B cell (primary cell): ENCODE measurements at regions not wholly inside any gene's neighbourhood (a gene's known extent, or its start where the extent isn't known, plus 50 kb on each side); places are given as distances from the start of the nearest gene placed in this dataset.

Source experiments
- ATAC-seq: fragments of 200-7000 bp; cut with Tn5 transposase; one replicate; pipeline ENCODE4 v1.10.0; 2021; ENCODE audit warnings: low read depth, mild to moderate bottlenecking, moderate number of reproducible peaks, moderate library complexity
- CTCF ChIA-PET: fragments of 350-600 bp; sonication (Branson Sonifier 250); formaldehyde crosslinking; loops from one replicate; lab custom pipeline; 2021; ENCODE audit warnings: antibody characterized with exemption, inconsistent platforms; lab: Charles Lee
- POLR2A ChIA-PET: fragments of 350-600 bp; sonication (Branson Sonifier 250); formaldehyde crosslinking; loops from one replicate; lab custom pipeline; 2021; ENCODE audit warnings: antibody characterized with exemption; lab: Charles Lee
- DNase-seq: peaks from one replicate; pipeline ENCODE4 v3.0.0; 2013
- H2AFZ ChIP-seq: 2 replicates; pipeline ENCODE4 v1.6.1; 2012; ENCODE audit warnings: mild to moderate bottlenecking, low read depth, low read length; ENCODE audit not compliant: insufficient read depth, poor library complexity, severe bottlenecking
- H3K27ac ChIP-seq, 2 donors: 1 replicate in 1 of 2; 2 replicates in 1 of 2; pipeline ENCODE4 v1.5.1; 2012 to 2013; ENCODE audit warnings: low read length in 2 of 2, mild to moderate bottlenecking in 2 of 2, moderate library complexity in 1 of 2
- H3K27me3 ChIP-seq, 4 experiments: fragments of 200-600 bp in 1 of 4; sonication (generic) in 1 of 4; replicated peaks in 1 of 4; 1 replicate in 2 of 4; 2 replicates in 2 of 4; pipeline versions ENCODE4 v1.6.1 to v1.7.0; 2013 to 2016; ENCODE audit warnings: low read length in 3 of 4, mild to moderate bottlenecking in 2 of 4, mixed read lengths in 1 of 4, moderate library complexity in 1 of 4; ENCODE audit not compliant: insufficient read depth in 4 of 4, control insufficient read depth in 3 of 4; ENCODE audit errors: control extremely low read depth in 1 of 4
- H3K36me3 ChIP-seq, 2 experiments: replicated peaks in 1 of 2; 1 replicate in 1 of 2; 2 replicates in 1 of 2; pipeline versions ENCODE4 v1.6.1 to v1.7.1; 2013; ENCODE audit warnings: low read length in 1 of 2; ENCODE audit not compliant: insufficient read depth in 2 of 2, control insufficient read depth in 1 of 2; ENCODE audit errors: control extremely low read depth in 1 of 2, extremely low read depth in 1 of 2
- H3K4me1 ChIP-seq, 2 donors: fragments of 200-600 bp in 1 of 2; sonication (generic) in 1 of 2; 1 replicate in 1 of 2; 2 replicates in 1 of 2; pipeline versions ENCODE4 v1.5.1 to v1.6.1; 2013 to 2017; ENCODE audit warnings: low read length in 2 of 2; ENCODE audit not compliant: control insufficient read depth in 2 of 2, insufficient read depth in 2 of 2
- H3K4me2 ChIP-seq: replicated peaks from 2 replicates; pipeline ENCODE3; 2012; ENCODE audit warnings: mild to moderate bottlenecking, low read depth, low read length; ENCODE audit not compliant: poor library complexity, severe bottlenecking
- H3K4me3 ChIP-seq, 5 experiments: fragments of 200-600 bp in 1 of 5; sonication (generic) in 1 of 5; 1 replicate in 3 of 5; 2 replicates in 2 of 5; pipeline versions ENCODE4 v1.5.1 to v1.7.0; 2011 to 2016; ENCODE audit warnings: low read length in 4 of 5, mild to moderate bottlenecking in 4 of 5, low read depth in 2 of 5, control low read depth in 1 of 5, moderate library complexity in 1 of 5; ENCODE audit not compliant: insufficient read depth in 1 of 5; ENCODE audit errors: control extremely low read depth in 1 of 5, extremely low read depth in 1 of 5
- H3K79me2 ChIP-seq: fragments of 200-600 bp; sonication (generic); one replicate; pipeline ENCODE4 v1.6.0; 2016; ENCODE audit warnings: low read length; ENCODE audit not compliant: control insufficient read depth, insufficient read depth
- H3K9ac ChIP-seq: fragments of 200-600 bp; sonication (generic); 2 replicates; pipeline ENCODE4 v1.6.1; 2017; ENCODE audit warnings: mild to moderate bottlenecking, low read length, moderate library complexity
- H3K9me3 ChIP-seq, 3 donors: one replicate each; pipeline versions ENCODE4 v1.6.1 to v1.7.1; 2013; ENCODE audit warnings: low read length in 2 of 3; ENCODE audit not compliant: control insufficient read depth in 2 of 3, insufficient read depth in 1 of 3; ENCODE audit errors: control extremely low read depth in 1 of 3
- H4K20me1 ChIP-seq: 2 replicates; pipeline ENCODE4 v1.6.0; 2012; ENCODE audit warnings: mild to moderate bottlenecking, low read length; ENCODE audit not compliant: insufficient read depth, control insufficient read depth, poor library complexity, severe bottlenecking
- H3K27ac Mint-ChIP-seq: one replicate; pipeline ENCODE4 v1.8.0; 2021; ENCODE audit warnings: mixed read lengths
- H3K27me3 Mint-ChIP-seq: one replicate; pipeline ENCODE4 v1.8.0; 2021; ENCODE audit warnings: mixed read lengths
- H3K4me1 Mint-ChIP-seq: one replicate; pipeline ENCODE4 v1.8.0; 2021; ENCODE audit warnings: mixed read lengths
- H3K4me3 Mint-ChIP-seq: one replicate; pipeline ENCODE4 v1.8.0; 2021; ENCODE audit warnings: mixed read lengths
- H3K9me3 Mint-ChIP-seq: one replicate; pipeline ENCODE4 v1.8.0; 2022; ENCODE audit warnings: mixed read lengths; ENCODE audit not compliant: insufficient read depth
- CTCF ChIP-seq: fragments of 200-600 bp; IDR thresholded peaks from one replicate; pipeline ENCODE4 v1.8.0; 2022; ENCODE audit warnings: antibody characterized with exemption, mild to moderate bottlenecking
- EZH2 ChIP-seq: IDR thresholded peaks from 2 replicates; pipeline ENCODE4 v1.6.1; 2012; ENCODE audit warnings: borderline replicate concordance, low read depth, mild to moderate bottlenecking, moderate library complexity, low read length; ENCODE audit not compliant: insufficient read depth, poor library complexity, severe bottlenecking
- WGBS: methylation state at CpG from one replicate; pipeline ENCODE4 v1.1.5; 2013; ENCODE audit warnings: missing lambda C conversion rate; ENCODE audit not compliant: insufficient coverage; 5-methylcytosine and 5-hydroxymethylcytosine counted together
- intact Hi-C: fragments of 100-400 bp; cut with micrococcal nuclease; formaldehyde crosslinking; loops from one replicate; pipeline ENCODE4 v1.10.0; 2022

GRCh38 chr2:15802657-15803542 lies 137.4 kb upstream of the MYCN start:
- no peak overlapping the region for H3K4me3 Mint-ChIP-seq
- ChIA-PET CTCF (no interaction called here), POLR2A (no interaction called here)
- no peaks in the 10 kb centered on the region for H3K9me3 Mint-ChIP-seq
- no peaks in the 10 kb centered on the region for H3K4me1 ChIP-seq
- H3K27me3 ChIP-seq: no peaks in the 10 kb centered on the region
- no peaks in the 10 kb centered on the region for H3K79me2 ChIP-seq
- H3K9ac ChIP-seq: no peak overlapping the region
- no peak for ATAC-seq
- no peaks in the 10 kb centered on the region for H3K9me3 ChIP-seq
- no peak overlapping the region for H3K4me2 ChIP-seq
- DNase-seq: no peak
- no peaks in the 10 kb centered on the region for H3K36me3 ChIP-seq
- no peak overlapping the region for H3K4me3 ChIP-seq
- WGBS: 100% methylated on average over 2 of the region's 10 CpGs
- no peaks in the 10 kb centered on the region for H4K20me1 ChIP-seq
- H3K4me1 Mint-ChIP-seq: no peaks in the 10 kb centered on the region
- peaks cover 4% of the 10 kb centered on the region for H3K27me3 Mint-ChIP-seq
- intact Hi-C loops: no loop called here
- no peak overlapping the region for H3K27ac Mint-ChIP-seq
- no peak overlapping the region for H3K27ac ChIP-seq
- TF ChIP-seq EZH2 (no peak), CTCF (no peak)
- no peak overlapping the region for H2AFZ ChIP-seq

GRCh38 chr2:15803543-15804245 lies 136.7 kb upstream of the MYCN start:
- WGBS: 97% methylated on average over 10 of the region's 12 CpGs

More at GRCh38 chr2:15803543-15804245, 136.7 kb upstream of the MYCN start:
- DNase-seq: no peak
- ChIA-PET POLR2A (no interaction called here), CTCF (no interaction called here)
- H3K9me3 Mint-ChIP-seq: no peaks in the 10 kb centered on the region
- TF ChIP-seq EZH2 (no peak), CTCF (no peak)
- Histone ChIP-seq H3K4me2 (no peak overlapping the region), H3K9ac (no peak overlapping the region), H3K79me2 (no peaks in the 10 kb centered on the region), H3K36me3 (no peaks in the 10 kb centered on the region), H3K27ac (no peak overlapping the region), H2AFZ (no peak overlapping the region), H3K9me3 (no peaks in the 10 kb centered on the region), H3K4me1 (no peaks in the 10 kb centered on the region), H4K20me1 (no peaks in the 10 kb centered on the region), H3K4me3 (no peak overlapping the region), H3K27me3 (no peaks in the 10 kb centered on the region)
- no peak overlapping the region for H3K27ac Mint-ChIP-seq
- no peak overlapping the region for H3K4me3 Mint-ChIP-seq
- intact Hi-C loops: no loop called here
- H3K27me3 Mint-ChIP-seq: peaks cover 2% of the 10 kb centered on the region
- no peaks in the 10 kb centered on the region for H3K4me1 Mint-ChIP-seq
- no peak for ATAC-seq
